ENCODE measurements at regions not wholly inside any gene's neighbourhood (a gene's known extent, or its start where the extent isn't known, plus 50 kb on each side); places are given as distances from the start of the nearest gene placed in this dataset.

DNA sequence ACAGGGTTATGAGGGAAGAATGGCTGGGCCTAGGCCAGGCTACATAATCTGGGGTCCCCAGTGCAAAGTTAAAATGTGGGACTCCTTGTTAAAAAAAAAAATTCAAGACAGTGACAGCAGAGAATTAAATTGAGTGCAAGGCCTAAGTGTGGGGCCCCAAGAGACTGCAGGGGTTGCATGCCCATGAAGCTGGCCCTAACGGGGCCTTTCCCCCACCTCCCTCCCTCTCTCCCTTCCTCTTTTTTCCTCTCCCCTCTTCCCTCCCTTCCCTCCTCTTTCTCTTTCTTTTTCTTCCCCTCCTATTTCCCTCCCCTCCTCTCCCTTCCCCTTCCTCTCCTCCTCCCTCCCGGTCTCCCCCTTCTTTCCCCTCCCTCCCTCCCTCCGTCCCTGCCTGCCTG lies 266.7 kb downstream of the LMO4 start:
- TF ChIP-seq, protein P1, sequence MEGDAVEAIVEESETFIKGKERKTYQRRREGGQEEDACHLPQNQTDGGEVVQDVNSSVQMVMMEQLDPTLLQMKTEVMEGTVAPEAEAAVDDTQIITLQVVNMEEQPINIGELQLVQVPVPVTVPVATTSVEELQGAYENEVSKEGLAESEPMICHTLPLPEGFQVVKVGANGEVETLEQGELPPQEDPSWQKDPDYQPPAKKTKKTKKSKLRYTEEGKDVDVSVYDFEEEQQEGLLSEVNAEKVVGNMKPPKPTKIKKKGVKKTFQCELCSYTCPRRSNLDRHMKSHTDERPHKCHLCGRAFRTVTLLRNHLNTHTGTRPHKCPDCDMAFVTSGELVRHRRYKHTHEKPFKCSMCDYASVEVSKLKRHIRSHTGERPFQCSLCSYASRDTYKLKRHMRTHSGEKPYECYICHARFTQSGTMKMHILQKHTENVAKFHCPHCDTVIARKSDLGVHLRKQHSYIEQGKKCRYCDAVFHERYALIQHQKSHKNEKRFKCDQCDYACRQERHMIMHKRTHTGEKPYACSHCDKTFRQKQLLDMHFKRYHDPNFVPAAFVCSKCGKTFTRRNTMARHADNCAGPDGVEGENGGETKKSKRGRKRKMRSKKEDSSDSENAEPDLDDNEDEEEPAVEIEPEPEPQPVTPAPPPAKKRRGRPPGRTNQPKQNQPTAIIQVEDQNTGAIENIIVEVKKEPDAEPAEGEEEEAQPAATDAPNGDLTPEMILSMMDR (conservative IDR thresholded peaks at IDR 0.05; ENCODE audit: low read length) = no peak
- no peak for TF ChIP-seq EZH2phosphoT487 (IDR thresholded peaks at IDR 0.05; ENCODE audit: borderline replicate concordance, low read depth, low read length)
- H2AFZ ChIP-seq (ENCODE audit: low read length) = no peak overlapping the region
- no peak for DNase-seq (ENCODE audit: low spot score)
- CTCF ChIA-PET (ENCODE audit: unreplicated experiment) = no interaction called here
- H3K4me2 ChIP-seq (ENCODE audit: low read length) = no peak overlapping the region
- no peaks in the 10 kb centered on the region for H3K9me3 ChIP-seq (ENCODE audit: low read length)
- H3K9me2 ChIP-seq (ENCODE audit: insufficient read depth, low read length) = no peaks in the 10 kb centered on the region
- BruUV-seq (replicated peaks) = no TSS peak
- POLR2A ChIA-PET = no interaction called here
- no peaks in the 10 kb centered on the region for H3K79me2 ChIP-seq (ENCODE audit: insufficient read depth, low read depth, low read length)
- H3K27ac ChIP-seq (ENCODE audit: low read depth, low read length, poor library complexity, severe bottlenecking) = no peak overlapping the region
- H3K4me3 ChIP-seq (ENCODE audit: low read depth, low read length, poor library complexity, severe bottlenecking) = no peak overlapping the region
- no peaks in the 10 kb centered on the region for H4K20me1 ChIP-seq (ENCODE audit: insufficient read depth, low read length)
- H3K4me1 ChIP-seq (ENCODE audit: insufficient read depth, low read length, poor library complexity, severe bottlenecking) = no peaks in the 10 kb centered on the region
- H3K36me3 ChIP-seq (ENCODE audit: insufficient read depth, low read length) = no peaks in the 10 kb centered on the region
- intact Hi-C loops (cut with micrococcal nuclease; ENCODE audit: unreplicated experiment) = no loop called here

DNA sequence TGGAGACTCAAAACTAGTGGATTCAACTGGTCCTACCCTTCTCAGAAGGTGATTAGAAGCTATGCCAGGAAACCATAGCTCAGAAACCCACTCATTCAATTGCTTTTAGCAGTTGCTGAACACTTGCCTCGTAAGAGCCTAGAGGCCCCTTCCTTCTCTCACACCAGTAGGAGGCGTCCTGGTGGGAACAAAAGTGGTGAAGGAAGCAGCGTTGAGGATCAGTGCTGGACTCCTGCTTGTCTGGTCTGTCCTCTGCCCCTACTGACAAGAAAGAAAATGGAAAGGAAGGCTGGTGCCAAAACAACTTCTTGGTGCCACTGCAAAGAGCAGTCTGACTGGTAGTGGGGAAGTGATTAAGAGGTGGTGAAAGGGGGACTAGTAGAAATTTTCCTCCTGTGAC lies 269.7 kb downstream of the LMO4 start:
- H3K79me2 ChIP-seq (ENCODE audit: insufficient read depth, low read depth, low read length) = no peaks in the 10 kb centered on the region
- intact Hi-C loops (cut with micrococcal nuclease; ENCODE audit: unreplicated experiment) = no loop called here
- no peak overlapping the region for H3K4me2 ChIP-seq (ENCODE audit: low read length)
- H3K9me3 ChIP-seq (ENCODE audit: low read length) = no peaks in the 10 kb centered on the region
- BruUV-seq (replicated peaks) = no TSS peak
- no peaks in the 10 kb centered on the region for H3K9me2 ChIP-seq (ENCODE audit: insufficient read depth, low read length)
- no peak overlapping the region for H2AFZ ChIP-seq (ENCODE audit: low read length)
- ChIA-PET POLR2A (no interaction called here), CTCF (ENCODE audit: unreplicated experiment) (no interaction called here)
- H4K20me1 ChIP-seq (ENCODE audit: insufficient read depth, low read length) = no peaks in the 10 kb centered on the region
- DNase-seq (ENCODE audit: low spot score) = no peak
- no peak overlapping the region for H3K27ac ChIP-seq (ENCODE audit: low read depth, low read length, poor library complexity, severe bottlenecking)
- H3K4me1 ChIP-seq (ENCODE audit: insufficient read depth, low read length, poor library complexity, severe bottlenecking) = no peaks in the 10 kb centered on the region
- H3K36me3 ChIP-seq (ENCODE audit: insufficient read depth, low read length) = no peaks in the 10 kb centered on the region
- H3K4me3 ChIP-seq (ENCODE audit: low read depth, low read length, poor library complexity, severe bottlenecking) = no peak overlapping the region
- TF ChIP-seq, protein P1 (conservative IDR thresholded peaks at IDR 0.05; ENCODE audit: low read length) = peak; percentile 43
- no peak for TF ChIP-seq EZH2phosphoT487 (IDR thresholded peaks at IDR 0.05; ENCODE audit: borderline replicate concordance, low read depth, low read length)

DNA sequence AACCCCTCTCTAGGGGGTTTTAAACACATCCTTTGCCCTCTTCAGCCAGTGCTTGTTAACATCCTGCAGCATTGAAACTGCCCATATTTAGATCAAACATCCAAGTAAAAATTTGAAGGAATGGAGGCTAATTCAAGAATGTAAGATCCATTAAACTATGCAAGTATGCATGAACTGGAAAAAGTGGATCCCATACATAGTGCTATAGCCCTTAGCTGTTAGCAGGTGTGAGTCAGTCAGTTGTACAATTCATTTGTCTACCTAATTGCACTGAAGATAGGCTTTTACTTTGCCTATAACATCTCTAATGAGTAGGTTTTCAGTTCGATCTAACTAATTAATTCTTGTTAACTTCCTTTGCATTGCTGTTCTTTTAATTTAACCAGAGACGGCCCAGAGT lies 270.9 kb downstream of the LMO4 start:
- DNase-seq (ENCODE audit: low spot score) = no peak
- no peaks in the 10 kb centered on the region for H4K20me1 ChIP-seq (ENCODE audit: insufficient read depth, low read length)
- H3K4me3 ChIP-seq (ENCODE audit: low read depth, low read length, poor library complexity, severe bottlenecking) = no peak overlapping the region
- H3K9me2 ChIP-seq (ENCODE audit: insufficient read depth, low read length) = no peaks in the 10 kb centered on the region
- CTCF ChIA-PET (ENCODE audit: unreplicated experiment) = no interaction called here
- H3K27ac ChIP-seq (ENCODE audit: low read depth, low read length, poor library complexity, severe bottlenecking) = no peak overlapping the region
- H3K9me3 ChIP-seq (ENCODE audit: low read length) = no peaks in the 10 kb centered on the region
- no peaks in the 10 kb centered on the region for H3K4me1 ChIP-seq (ENCODE audit: insufficient read depth, low read length, poor library complexity, severe bottlenecking)
- no peak overlapping the region for H3K4me2 ChIP-seq (ENCODE audit: low read length)
- no TSS peak for BruUV-seq (replicated peaks)
- H3K36me3 ChIP-seq (ENCODE audit: insufficient read depth, low read length) = no peaks in the 10 kb centered on the region
- intact Hi-C loops (cut with micrococcal nuclease; ENCODE audit: unreplicated experiment) = no loop called here
- no peak overlapping the region for H2AFZ ChIP-seq (ENCODE audit: low read length)
- H3K79me2 ChIP-seq (ENCODE audit: insufficient read depth, low read depth, low read length) = no peaks in the 10 kb centered on the region
- TF ChIP-seq, protein P1 (conservative IDR thresholded peaks at IDR 0.05; ENCODE audit: low read length) = no peak
- TF ChIP-seq EZH2phosphoT487 (IDR thresholded peaks at IDR 0.05; ENCODE audit: borderline replicate concordance, low read depth, low read length) = no peak
- POLR2A ChIA-PET = interaction anchor here (0.7 kb wide), 1 partner anchor 447 kb away, joined by 3 read pairs; no protein-coding TSS in a partner anchor

All from OCI-LY7 (cell line).